ENCODE measurements at regions not wholly inside any gene's neighbourhood (a gene's known extent, or its start where the extent isn't known, plus 50 kb on each side); places are given as distances from the start of the nearest gene placed in this dataset.

GRCh38 chr1:229098903-229099578 lies 171.9 kb upstream of the RAB4A start:
- no peak for DNase-seq

DNA sequence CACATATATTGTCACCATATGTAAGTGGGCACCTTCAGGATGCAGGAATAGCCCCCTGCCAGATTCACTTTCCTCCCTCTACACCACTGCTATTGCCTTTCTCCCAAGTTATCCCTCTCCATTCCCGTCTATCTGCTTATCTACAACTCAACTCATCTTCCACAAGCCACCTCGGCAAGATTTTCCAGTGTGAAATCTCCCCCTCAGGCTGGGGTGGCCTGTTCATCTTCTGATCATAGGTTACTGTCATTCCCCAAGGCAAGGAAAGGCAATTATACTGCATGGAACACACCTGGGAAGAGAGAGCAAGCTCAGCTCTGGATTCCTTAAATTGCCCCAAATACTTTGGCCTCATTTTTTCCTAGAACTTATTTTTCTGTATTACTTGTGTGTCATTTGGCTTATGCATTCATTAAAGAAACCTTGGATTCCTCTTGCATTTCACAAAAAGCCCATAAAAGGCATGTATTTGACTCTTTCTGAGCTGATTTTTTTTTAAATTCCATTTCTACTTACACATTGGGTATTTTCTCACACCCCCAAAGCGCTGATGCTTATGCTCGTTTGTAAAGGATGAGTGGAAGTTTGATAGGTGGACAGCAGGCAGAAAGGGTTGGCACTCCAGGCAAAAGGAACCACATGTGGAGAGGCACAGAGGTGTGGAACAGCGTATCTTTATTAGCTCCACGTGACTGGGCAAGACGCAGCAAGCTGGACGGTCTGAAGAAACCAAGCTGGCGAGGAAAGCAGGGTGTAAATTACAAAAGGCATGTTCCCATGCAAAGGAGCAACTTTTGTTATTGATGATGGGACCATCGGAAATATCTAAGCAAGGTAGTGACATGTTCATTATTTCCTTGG lies 169.7 kb upstream of the RAB4A start:
- DNase-seq, result no peak

DNA sequence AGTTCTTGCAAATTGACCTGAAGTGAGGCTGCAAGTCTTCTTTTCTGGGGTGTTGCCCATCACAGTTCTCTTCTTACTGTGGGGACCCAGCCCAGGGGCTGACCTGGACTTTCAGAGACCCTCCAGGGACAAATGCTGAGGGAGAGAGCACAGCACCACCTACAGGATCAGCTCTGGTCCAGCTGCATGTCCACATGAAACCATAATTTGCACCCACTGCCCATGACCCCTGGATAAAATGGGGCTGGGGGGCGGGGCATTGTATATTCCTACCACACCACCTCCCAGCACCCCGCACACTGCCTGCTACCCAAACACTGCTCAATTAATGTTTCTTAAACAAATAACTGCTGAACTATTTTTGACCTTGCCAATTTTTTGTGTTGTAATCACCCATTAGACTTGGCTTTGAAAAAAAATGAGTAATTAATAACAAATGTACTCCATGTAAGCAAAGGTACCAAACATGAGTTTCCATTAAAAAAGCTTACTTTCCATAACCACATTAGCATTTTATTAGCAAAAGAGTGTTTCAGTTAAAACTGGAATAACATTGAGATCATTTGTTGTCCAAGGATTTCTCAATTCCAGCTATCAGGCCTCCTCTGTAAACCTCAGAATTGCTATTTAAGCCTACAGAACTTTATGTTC lies 168.0 kb upstream of the RAB4A start:
- DNase-seq, result no peak

GRCh38 chr1:229104654-229105053 lies 166.3 kb upstream of the RAB4A start:
- no peak for DNase-seq

DNA sequence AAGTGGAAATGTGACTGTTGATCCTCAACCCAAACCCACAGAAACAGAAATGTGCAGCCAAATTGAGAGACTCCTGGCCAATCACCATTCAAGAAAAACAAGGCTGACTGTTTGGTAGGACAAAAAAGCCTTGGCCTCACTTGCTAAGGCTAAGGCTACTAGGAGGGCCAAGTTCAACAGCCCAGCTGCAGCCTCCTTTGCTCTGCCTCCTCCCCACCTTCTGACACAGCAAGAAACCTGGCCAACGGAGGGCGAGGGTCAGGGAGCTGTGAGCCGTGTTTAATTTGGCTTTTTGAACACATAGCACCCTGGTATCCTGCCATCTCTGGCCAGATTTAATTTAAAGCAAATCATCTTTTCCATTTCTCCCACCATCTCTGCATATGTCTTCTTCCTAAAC lies 165.8 kb upstream of the RAB4A start:
- no peak for DNase-seq

GRCh38 chr1:229105822-229106525 lies 164.9 kb upstream of the RAB4A start:
- no peak for DNase-seq

DNA sequence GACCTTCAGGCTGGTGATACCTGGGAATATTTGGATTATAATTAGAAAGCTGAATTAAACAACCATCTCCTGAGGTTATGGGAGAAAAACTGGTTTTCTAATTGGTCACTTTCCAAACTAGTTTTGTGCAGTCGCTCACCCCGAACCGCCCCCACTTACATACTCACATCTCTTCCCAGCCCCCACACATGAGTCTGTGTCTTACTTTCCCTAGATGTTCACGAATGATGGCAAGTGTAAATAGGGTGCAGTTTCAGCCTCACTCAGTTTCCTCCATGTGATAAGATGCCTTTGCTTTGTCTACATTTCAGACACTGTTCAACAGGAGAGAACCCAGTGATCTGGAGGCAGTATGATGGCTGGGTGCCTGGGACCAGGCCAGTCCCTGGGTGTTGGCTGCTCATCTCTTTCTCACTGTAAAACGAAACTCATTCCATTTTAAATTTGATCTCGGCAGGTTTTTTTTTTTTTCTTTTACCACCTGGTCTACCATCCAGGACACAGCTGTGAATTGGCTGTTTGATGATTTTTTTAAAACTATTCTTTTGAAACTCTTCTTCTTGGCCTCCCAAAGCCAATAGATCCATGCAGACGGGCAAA lies 164.3 kb upstream of the RAB4A start:
- DNase-seq, result no peak

- no peak for DNase-seq
Observed at GRCh38 chr1:229107304-229107815, 163.6 kb upstream of the RAB4A start.

DNA sequence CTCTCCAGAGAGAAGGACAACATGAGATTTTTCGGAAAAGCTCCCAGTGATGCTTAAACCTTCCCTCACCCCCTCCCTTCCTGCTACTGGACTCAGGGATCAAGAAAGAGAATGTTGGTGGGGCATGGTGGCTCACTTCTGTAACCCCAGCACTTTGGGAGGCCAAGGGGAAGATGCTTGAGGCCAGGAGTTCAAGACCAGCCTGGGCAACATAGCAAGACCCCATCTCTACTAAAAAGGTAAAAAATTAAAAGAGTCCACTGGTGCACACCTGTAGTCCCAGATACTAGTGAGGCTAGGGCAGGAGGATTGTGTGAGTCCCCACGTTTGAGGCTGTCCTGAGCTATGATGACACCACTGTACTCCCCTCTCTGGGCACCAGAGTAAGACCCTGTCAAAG lies 162.9 kb upstream of the RAB4A start:
- no peak for DNase-seq

GRCh38 chr1:229108598-229109201 lies 162.2 kb upstream of the RAB4A start:
- no peak for DNase-seq

GRCh38 chr1:229109320-229109761 lies 161.6 kb upstream of the RAB4A start:
- no peak for DNase-seq

DNA sequence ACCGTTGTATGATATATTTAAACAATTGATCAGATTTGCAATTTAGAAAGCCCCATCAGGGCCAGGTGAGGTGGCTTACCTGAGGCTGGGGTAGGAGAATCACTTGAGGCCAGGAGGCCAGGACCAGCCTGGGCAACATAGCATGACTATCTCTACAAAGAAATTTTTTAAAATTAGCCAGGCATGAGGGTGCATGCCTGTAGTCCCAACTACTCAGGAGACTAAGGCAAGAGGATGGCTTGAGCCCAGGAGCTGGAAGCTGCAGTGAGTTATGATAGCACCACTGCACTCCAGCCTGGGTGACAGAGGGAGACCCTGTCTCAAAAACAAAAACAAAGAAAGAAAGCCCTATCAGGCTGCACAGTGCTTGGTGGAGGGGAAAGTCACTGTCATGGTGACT lies 159.9 kb upstream of the RAB4A start:
- DNase-seq, result no peak

DNA sequence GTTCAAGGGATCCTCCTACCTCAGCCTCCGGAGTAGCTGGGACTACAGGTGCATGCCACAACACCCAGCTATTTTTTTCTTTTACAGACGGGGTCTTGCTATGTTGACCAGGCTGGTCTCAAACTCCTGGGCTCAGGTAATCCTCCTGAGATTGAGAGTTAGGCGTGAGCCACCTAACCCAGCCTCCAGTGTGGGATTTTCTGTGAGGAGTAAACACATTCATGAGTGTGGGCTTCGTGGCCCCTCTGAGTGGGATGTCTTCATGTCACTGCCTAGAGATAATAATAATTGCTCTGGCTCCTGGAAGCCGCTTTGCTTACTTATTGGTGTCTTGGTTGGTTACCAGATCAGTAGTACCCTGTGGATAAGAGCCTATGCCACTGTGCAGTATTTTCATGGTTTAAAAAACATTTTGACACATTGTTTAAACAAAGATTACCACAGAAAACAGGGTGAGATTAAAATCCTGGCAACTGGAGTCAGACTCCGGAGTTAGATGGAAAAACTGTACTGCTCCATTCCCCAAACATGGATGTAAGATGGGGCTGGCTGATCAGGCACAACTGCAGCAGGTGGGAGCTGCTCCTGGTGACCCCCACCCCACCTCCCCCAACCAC lies 159.1 kb upstream of the RAB4A start:
- no peak for DNase-seq

DNA sequence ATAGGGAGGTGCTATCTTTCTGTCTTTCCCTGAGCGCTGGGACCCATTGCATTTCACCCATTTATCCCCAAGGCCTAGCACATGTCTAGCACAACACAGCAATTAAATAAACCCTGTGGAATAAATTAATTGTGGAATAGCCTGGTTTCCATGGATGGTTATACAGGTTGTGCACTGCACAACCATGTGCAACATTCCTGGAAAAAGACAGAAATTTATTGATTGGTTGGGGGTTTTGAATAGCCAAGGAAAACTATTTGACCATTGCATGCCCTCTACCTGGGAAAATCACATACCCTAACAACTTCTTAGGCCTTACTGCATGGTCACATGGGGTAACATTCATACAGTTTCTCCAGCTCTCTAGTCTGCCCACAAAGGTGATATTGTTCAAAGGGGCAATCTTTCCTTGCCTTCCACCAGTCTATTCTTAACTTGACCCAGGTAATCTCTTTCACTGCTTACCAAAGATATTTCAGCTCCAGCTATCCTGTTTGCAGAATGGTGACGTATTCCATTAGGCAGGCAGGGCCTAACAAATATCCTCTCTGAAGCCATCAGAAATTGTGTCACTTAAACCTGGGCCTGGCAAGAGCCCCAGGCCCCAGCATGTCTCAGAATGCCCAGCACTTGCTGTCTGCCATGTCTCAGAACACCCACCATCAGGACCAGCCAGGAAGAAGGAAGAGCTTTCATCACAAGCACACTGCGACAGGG lies 157.9 kb upstream of the RAB4A start:
- DNase-seq, result no peak

- DNase-seq, result no peak
Observed at GRCh38 chr1:229114315-229114714, 156.6 kb upstream of the RAB4A start.

DNA sequence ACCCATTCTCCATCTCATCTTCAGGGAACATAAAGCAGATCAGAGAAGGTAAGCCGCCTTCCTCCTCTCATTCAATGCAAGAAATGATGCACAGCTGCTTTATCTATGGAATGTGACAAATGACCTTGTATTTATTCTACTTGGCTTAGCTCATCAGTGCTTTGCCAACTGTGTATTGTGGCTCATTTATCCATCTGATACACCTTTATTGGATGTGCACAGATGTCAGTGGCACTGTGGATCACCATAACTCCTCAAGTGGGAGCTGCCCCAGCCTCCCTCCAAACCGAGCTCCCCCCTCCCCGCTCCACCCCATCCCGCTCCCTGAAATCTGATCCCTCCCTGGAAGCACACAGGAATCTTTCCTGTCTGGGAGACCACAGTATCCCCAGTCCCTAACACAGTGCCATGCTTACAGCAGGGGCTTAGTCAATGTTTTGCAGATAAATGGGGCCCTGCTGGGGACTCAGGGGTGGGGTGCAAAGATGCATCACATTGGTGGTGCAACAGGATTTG lies 156.0 kb upstream of the RAB4A start:
- DNase-seq, result no peak

DNA sequence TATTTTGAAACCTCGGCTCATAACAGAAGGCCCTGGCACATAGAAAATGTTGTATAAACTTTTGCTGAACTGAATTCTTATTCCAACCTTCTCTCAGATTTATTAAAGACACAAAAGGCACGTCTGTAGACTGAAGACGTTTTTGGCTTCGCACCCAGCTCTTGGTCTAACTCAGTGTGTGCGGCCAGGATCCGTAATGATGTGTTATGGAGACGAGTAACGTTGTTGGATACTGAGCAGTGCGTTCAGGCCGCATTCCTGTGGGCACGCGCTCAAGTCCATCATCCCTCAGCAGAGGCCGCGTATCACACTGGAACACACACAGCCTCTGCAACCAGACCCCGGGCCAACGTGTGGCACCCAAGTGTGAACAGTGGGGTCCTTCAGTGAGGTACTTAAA lies 154.8 kb upstream of the RAB4A start:
- DNase-seq, result no peak

DNA sequence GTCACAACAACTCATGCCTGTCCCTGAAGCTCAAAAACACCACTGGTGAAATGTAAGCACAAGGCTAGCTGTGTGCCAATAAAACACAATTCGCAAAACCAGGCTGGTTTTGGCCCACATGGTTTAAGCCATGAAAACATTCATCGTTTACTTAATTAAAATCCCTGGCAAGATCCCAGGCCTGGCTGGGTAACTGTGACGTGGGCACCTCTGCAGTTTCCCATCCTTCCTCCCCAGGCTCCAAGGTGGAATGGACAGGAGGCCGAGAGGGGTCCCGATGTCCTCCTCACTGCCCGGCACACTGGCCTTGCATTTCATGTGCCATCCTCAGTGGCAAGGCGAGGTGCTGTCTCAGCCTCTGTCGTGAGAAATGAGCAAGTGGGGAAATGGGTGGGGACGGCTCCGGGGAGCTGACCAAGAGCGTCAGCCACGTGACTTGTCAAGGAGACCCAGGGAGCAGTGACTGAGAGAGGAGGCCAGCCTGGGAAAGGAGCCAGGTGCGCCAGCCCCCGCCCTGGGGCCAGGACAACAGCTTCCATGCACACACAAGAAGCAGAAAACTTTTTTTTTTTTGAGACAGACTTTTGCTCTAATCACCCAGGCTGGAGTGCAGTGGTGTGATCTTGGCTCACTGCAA lies 153.1 kb upstream of the RAB4A start:
- DNase-seq, result no peak

GRCh38 chr1:229118477-229119061 lies 152.3 kb upstream of the RAB4A start:
- no peak for DNase-seq

DNA sequence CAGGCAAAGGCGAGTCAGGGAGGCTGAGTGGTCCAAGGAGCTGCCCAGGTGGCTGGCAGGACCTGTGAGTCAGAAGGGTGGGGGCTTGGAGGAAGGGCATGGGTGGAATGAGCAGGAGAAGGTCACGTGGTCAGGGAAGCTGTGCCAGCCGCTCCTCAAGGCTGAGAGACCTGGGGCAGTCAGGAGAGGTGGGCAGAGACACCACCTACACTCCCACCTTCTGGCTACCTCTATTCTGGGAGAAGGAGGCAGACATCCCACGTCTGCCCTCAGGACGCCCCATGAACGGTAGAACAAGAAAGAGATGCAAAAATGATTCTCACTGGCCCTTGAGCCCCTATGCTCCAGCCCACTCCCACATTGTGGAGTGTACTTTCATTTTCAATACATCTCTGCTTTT lies 151.8 kb upstream of the RAB4A start:
- no peak for DNase-seq
